IPS DF 6.9 (cell line): ENCODE measurements at regions not wholly inside any gene's neighbourhood (a gene's known extent, or its start where the extent isn't known, plus 50 kb on each side); places are given as distances from the start of the nearest gene placed in this dataset.

Source experiments
- DNase-seq: peaks from one replicate; pipeline ENCODE4 v3.0.0-alpha.2; 2013; ENCODE audit warnings: low read depth, low spot score
- H3K27ac ChIP-seq: one replicate; pipeline ENCODE4 v1.5.1; 2013; ENCODE audit warnings: low read length, control low read depth
- H3K27me3 ChIP-seq: 2 replicates; pipeline ENCODE4 v1.6.1; 2013; ENCODE audit warnings: mild to moderate bottlenecking, low read length; ENCODE audit not compliant: control insufficient read depth, insufficient read depth
- H3K36me3 ChIP-seq: 2 replicates; pipeline ENCODE4 v1.6.1; 2013; ENCODE audit warnings: low read length; ENCODE audit not compliant: control insufficient read depth, insufficient read depth
- H3K4me1 ChIP-seq: 2 replicates; pipeline ENCODE4 v1.6.1; 2013; ENCODE audit warnings: low read length; ENCODE audit not compliant: control insufficient read depth, insufficient read depth
- H3K4me3 ChIP-seq: 2 replicates; pipeline ENCODE4 v1.5.1; 2013; ENCODE audit warnings: mild to moderate bottlenecking, low read length
- H3K9me3 ChIP-seq: 2 replicates; pipeline ENCODE4 v1.6.1; 2013; ENCODE audit warnings: low read length, inconsistent platforms; ENCODE audit not compliant: control insufficient read depth, insufficient read depth
- WGBS: extraction: QIAGEN DNeasy Blood & Tissue Kit; methylation state at CpG from one replicate; pipeline ENCODE4 v1.1.7; 2013; ENCODE audit warnings: mixed read lengths, missing lambda C conversion rate; ENCODE audit not compliant: insufficient read length, insufficient coverage; 5-methylcytosine and 5-hydroxymethylcytosine counted together

DNA sequence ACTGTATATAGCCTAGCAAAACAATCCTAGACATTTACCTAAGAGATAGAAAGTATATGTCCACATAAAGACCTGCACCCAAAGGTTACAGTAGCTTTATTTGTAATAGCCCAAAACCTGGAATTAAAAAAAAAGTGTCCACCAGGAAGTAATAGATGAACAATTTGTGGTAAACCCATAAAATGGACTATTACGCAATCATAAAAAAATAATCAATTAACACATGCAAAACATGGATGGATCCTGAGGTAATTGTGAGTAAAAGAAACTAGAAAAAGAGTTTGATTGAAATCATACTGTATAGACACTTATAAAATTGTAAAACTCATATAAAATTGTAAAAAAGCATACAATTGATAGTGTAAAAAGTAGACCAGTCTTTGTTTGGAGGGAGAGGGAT, 673.0 kb upstream of the ZNF804A start:
- DNase-seq = no peak
- Histone ChIP-seq H3K9me3 (no peaks in the 10 kb centered on the region), H3K4me1 (no peaks in the 10 kb centered on the region), H3K4me3 (no peak overlapping the region), H3K27ac (no peak overlapping the region), H3K27me3 (no peaks in the 10 kb centered on the region), H3K36me3 (no peaks in the 10 kb centered on the region)
- WGBS = no CpG with 5 or more reads among the region's 1 CpG

DNA sequence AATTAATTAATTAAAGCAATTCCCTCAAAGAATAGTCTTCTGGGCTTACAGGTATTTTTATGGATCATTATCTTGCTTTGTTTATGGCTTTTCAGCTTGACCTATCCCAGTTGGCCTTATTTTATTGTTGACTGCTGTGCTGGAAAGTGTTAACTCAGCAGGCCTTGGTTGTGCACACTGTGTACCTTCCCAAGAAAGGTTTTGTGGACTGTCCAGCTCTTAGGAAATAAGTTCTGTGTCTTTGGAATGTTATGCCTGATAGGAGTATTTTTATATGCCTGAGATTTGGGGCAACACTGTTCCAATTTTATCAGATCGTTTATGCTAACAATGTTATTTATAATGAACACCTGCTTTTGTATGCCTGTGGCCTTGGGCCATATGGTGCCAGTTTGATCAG, 671.9 kb upstream of the ZNF804A start:
- Histone ChIP-seq H3K9me3 (no peaks in the 10 kb centered on the region), H3K36me3 (no peaks in the 10 kb centered on the region), H3K27ac (no peak overlapping the region), H3K27me3 (no peaks in the 10 kb centered on the region), H3K4me3 (no peak overlapping the region), H3K4me1 (no peaks in the 10 kb centered on the region)
- DNase-seq = no peak
- no CpG with 5 or more reads among the region's 1 CpG for WGBS

DNA sequence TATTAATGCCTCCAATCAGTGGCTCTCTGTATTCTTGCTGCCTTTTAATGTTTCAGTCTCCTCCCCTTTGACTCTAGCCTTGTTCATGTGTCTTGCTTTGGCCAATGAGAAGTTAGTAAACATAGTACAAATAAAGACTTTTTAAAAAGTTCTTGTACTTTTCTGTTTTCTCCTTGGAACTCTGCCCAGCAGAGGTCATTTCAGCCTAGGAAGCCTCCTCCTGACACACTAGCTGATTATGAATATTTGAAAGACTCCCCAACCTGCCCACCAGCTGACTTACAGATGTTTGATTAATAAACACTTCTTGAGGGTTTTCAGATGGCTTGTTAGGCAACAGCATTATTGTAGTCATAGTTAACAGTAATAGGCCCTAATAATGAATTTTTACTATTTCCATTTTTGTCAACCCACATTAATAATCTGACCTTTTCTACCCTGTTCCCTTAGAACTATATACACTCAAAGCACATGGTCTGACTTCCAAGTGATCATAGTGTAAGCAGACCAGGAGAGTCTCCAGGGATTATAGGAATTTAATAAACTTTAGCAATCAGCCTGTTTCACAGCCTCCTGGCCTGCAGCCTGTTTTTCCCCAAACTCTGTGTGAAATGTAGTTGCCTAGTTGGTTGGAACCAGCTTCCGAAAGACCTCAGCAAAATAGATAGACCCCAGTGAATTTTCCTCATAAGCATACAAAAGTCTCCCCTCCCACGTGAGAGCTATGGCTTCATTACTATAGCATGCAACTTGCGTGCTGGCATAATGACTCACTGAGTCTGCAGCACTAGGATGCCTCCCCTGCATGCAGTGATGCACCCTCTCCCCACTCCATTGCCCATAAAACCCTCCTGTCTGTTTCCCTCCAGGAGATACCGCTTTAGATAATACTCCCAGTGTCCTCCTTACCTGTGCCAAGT, 670.7 kb upstream of the ZNF804A start:
- H3K36me3 ChIP-seq = no peaks in the 10 kb centered on the region
- H3K9me3 ChIP-seq = no peaks in the 10 kb centered on the region
- no peaks in the 10 kb centered on the region for H3K4me1 ChIP-seq
- no peak overlapping the region for H3K27ac ChIP-seq
- H3K4me3 ChIP-seq = no peak overlapping the region
- no CpG with 5 or more reads among the region's 4 CpGs for WGBS
- no peaks in the 10 kb centered on the region for H3K27me3 ChIP-seq
- DNase-seq = no peak

DNA sequence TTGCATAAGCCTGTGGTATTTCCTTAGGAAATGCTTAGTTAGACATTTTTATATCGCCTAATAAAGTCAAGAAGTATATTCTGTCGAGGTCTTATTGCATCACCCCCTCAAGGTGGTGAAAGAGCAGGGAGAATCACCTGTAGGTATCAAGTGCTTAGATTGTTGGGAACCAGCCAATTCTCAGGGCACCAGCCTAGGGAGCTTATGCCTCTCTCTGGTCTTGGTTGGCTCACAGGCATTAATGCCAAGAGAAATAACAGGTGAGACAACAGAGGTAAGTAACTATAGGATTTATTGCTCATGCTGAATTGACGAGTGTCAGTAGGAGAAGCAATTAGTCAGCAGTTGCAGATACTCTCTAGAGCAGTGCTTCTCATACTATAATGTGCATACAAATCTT, 663.3 kb upstream of the ZNF804A start:
- no peak overlapping the region for H3K4me3 ChIP-seq
- no peaks in the 10 kb centered on the region for H3K4me1 ChIP-seq
- no CpG with 5 or more reads among the region's 3 CpGs for WGBS
- no peaks in the 10 kb centered on the region for H3K9me3 ChIP-seq
- H3K36me3 ChIP-seq = no peaks in the 10 kb centered on the region
- H3K27me3 ChIP-seq = no peaks in the 10 kb centered on the region
- no peak for DNase-seq
- no peak overlapping the region for H3K27ac ChIP-seq

DNA sequence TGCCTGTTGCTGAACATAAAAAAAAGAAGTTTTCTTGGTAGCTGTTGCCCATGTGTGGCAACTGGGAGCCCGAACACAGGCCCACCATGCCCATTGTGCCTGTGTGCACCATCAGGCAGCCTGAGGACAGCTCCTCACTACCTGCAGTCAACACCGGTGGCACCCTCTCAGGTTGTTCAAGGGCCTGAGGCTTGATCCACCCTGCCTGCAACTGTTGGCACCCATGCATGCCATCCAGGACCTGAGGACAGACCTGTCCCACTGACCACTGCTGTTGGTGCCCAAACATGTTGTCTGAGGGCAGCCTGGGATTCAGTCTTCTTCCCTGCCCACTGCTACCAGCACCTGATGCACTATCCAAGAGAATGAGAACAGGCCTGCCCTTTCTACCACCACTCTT, 661.1 kb upstream of the ZNF804A start:
- no CpG with 5 or more reads among the region's 2 CpGs for WGBS
- no peak for DNase-seq
- Histone ChIP-seq H3K4me1 (no peaks in the 10 kb centered on the region), H3K9me3 (no peaks in the 10 kb centered on the region), H3K27ac (no peak overlapping the region), H3K4me3 (no peak overlapping the region), H3K36me3 (no peaks in the 10 kb centered on the region), H3K27me3 (no peaks in the 10 kb centered on the region)

DNA sequence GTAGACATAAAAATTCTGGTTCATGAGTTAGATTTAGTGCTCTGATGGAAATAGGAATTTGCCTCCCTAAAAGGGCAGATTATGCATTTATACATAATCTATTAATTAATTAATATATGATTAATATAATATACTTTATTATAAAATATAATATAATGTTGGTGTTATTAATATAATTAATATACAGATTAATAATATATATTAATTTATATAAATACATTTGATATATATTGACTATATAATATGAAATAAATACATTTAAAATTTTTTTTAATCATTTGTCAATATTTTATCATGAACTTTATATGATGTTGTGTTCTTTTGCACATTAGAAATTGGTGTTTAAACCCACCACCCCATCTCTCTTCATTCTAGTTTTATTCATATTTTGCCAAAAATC, 652.1 kb upstream of the ZNF804A start:
- DNase-seq = no peak
- Histone ChIP-seq H3K27me3 (no peaks in the 10 kb centered on the region), H3K36me3 (no peaks in the 10 kb centered on the region), H3K4me3 (no peak overlapping the region), H3K4me1 (no peaks in the 10 kb centered on the region), H3K9me3 (no peaks in the 10 kb centered on the region), H3K27ac (no peak overlapping the region)

DNA sequence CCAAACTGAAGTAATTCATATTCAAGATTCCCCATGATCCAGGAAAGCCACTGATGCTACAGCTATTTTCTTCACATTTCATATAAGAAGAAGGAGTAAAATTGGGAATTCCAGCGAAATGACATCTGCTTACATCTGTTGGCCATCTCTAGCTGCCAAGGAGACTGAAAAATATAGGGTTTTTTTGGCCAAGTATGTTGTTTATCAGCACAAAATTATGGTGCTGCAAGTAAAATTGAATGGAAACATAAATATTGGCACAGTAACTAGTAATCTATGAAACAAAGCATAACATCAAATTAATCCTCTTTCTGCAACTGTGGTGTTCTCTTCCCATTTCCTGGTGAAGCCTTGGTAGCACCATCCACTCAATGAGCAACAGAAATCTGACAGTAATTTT, 649.5 kb upstream of the ZNF804A start:
- H3K9me3 ChIP-seq = no peaks in the 10 kb centered on the region
- no peak overlapping the region for H3K27ac ChIP-seq
- no peak for DNase-seq
- H3K4me1 ChIP-seq = no peaks in the 10 kb centered on the region
- WGBS = no CpG with 5 or more reads among the region's 1 CpG
- H3K27me3 ChIP-seq = no peaks in the 10 kb centered on the region
- H3K4me3 ChIP-seq = no peak overlapping the region
- H3K36me3 ChIP-seq = no peaks in the 10 kb centered on the region

DNA sequence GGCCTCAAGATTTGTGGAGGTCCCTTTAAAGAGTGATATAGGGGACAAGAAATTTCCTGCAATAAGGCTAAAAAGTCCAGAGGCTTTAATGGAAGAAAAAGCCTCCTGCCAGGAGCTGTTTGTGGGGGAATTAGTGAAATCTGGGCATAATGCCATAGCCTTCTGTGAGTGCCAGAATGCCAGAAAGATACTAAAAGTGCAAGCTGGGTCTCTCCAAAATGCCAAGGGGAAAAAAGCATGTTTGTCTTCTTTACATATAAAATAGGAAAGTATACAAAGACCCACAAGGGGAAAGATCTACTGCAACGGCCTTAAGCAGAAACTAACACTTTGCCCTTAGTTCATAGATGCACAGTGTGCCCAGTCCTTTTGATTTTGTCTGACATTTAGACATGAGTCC, 647.7 kb upstream of the ZNF804A start:
- Histone ChIP-seq H3K4me1 (no peaks in the 10 kb centered on the region), H3K9me3 (no peaks in the 10 kb centered on the region), H3K4me3 (no peak overlapping the region), H3K36me3 (no peaks in the 10 kb centered on the region), H3K27ac (no peak overlapping the region), H3K27me3 (no peaks in the 10 kb centered on the region)
- DNase-seq = no peak
- WGBS = no CpG with 5 or more reads among the region's 1 CpG

DNA sequence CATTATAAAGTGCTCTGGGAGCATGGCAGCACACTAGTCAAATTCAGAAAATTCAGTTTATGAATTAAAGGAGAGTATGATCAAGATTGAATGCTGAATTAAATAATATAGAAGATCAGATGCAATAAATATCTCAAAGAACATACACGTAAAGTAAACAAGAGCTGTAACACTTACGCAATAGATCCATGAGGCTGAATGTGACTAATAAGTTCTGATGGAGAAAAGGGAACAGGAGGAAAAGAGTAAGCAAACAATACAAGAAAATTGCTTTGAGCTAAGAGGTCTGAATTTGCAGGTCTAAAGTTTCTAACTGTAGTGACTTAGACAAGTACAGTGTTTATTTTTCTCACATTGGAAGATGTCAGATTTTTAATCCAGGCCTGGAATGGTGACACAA, 646.7 kb upstream of the ZNF804A start:
- H3K4me3 ChIP-seq = no peak overlapping the region
- no peak for DNase-seq
- H3K36me3 ChIP-seq = no peaks in the 10 kb centered on the region
- no peaks in the 10 kb centered on the region for H3K27me3 ChIP-seq
- no peak overlapping the region for H3K27ac ChIP-seq
- H3K4me1 ChIP-seq = no peaks in the 10 kb centered on the region
- H3K9me3 ChIP-seq = no peaks in the 10 kb centered on the region
- no CpG with 5 or more reads among the region's 2 CpGs for WGBS

DNA sequence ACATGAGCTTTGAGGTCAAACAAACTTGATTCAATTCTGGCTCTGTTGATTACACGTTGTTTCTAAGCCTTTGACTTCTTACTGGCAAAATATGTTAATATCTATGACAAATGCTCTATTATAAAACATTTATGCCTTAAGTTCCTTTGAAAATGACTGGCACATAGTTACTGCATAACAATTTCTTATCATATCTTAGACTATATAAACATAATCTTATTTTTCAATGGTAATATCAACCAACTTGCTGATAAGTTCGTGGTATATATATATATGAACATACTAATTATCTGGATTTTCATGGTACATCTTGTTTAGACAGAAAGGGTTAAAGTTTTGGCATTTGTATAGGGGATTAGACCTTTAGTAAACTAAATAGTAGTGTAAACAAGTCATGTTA, 645.6 kb upstream of the ZNF804A start:
- Histone ChIP-seq H3K36me3 (no peaks in the 10 kb centered on the region), H3K4me1 (no peaks in the 10 kb centered on the region), H3K27ac (no peak overlapping the region), H3K4me3 (no peak overlapping the region), H3K27me3 (no peaks in the 10 kb centered on the region), H3K9me3 (no peaks in the 10 kb centered on the region)
- no peak for DNase-seq
- WGBS = no CpG with 5 or more reads among the region's 2 CpGs

DNA sequence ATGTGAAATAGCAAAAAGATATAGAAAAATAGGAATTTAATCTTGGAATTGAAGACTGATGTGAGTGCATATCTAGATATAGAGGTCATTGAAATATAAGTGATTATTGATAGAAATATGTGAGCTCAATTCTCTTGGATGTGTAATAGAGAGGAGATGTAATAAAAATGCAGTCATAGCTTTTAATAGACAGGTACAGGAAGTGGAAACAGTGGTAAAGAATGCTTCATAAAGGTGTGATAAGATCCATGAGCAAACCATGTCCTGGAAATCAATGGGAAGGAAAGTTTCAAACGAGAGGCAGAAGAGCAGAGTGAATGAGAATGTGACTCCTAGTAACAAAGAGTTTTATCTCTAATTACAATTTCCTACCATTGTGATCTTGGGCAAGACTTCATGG, 634.7 kb upstream of the ZNF804A start:
- no peak overlapping the region for H3K27ac ChIP-seq
- H3K4me3 ChIP-seq = no peak overlapping the region
- H3K9me3 ChIP-seq = no peaks in the 10 kb centered on the region
- no peaks in the 10 kb centered on the region for H3K27me3 ChIP-seq
- H3K4me1 ChIP-seq = no peaks in the 10 kb centered on the region
- WGBS = no CpG with 5 or more reads among the region's 1 CpG
- H3K36me3 ChIP-seq = no peaks in the 10 kb centered on the region
- DNase-seq = no peak
